SJCRH30 (cell line): ENCODE measurements at regions not wholly inside any gene's neighbourhood (a gene's known extent, or its start where the extent isn't known, plus 50 kb on each side); places are given as distances from the start of the nearest gene placed in this dataset.
A peak's percentile ranks its signal among the peaks of the same experiment; 100 is the strongest.

ENCODE experiments used
- DNase-seq, 2 experiments: peaks; one replicate each; pipeline ENCODE4 v3.0.0-alpha.2; 2015 to 2020
- H3K27ac ChIP-seq: fragments of 250-450 bp; sonication (Bioruptor Pico); 2 replicates; pipeline ENCODE4 v1.5.1; 2020; ENCODE audit warnings: mild to moderate bottlenecking, moderate library complexity
- H3K27me3 ChIP-seq: fragments of 250-450 bp; sonication (Bioruptor Pico); 2 replicates; pipeline ENCODE4 v1.5.1; 2020; ENCODE audit warnings: mild to moderate bottlenecking, moderate library complexity
- H3K36me3 ChIP-seq: fragments of 250-450 bp; sonication (Bioruptor Pico); 2 replicates; pipeline ENCODE4 v1.5.1; 2020; ENCODE audit warnings: mild to moderate bottlenecking, moderate library complexity
- H3K4me1 ChIP-seq: fragments of 250-450 bp; sonication (Bioruptor Pico); 2 replicates; pipeline ENCODE4 v1.5.1; 2020; ENCODE audit warnings: mild to moderate bottlenecking, moderate library complexity
- H3K4me3 ChIP-seq: fragments of 250-450 bp; sonication (Bioruptor Pico); 2 replicates; pipeline ENCODE4 v1.5.1; 2020; ENCODE audit warnings: mild to moderate bottlenecking, moderate library complexity
- H3K9me3 ChIP-seq: fragments of 250-450 bp; sonication (Bioruptor Pico); replicated peaks from 2 replicates; pipeline ENCODE4 v1.5.1; 2020; ENCODE audit warnings: mild to moderate bottlenecking, moderate library complexity

DNA sequence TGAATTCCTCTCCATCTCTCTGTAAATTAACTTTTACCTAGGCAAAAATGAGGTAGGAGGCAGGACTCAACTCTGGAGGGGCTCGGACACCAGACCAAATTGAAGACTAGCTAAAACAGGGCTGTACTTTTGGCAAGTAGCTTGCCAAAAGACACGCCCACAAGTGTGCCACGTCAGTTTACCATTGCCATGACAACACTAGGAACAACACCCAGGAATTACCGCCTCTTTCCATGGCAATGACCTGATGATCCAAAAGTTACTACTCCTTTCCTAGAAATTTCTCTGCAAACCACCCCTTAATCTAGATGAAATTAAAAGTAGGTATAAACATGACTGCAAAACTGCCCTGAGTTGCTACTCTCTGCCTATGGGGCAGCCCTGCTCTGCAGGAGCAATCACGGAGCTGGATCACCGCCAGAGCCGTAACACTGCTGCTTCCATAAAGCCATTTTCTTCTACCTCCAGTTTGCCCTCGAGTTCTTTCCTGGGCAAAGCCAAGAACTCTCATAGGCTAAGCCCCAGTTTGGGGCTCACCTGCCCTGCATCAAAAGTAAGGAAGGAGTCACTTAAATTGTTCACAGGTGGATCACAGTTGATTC, 66.0 kb upstream of the FAM136A start:
- Histone ChIP-seq H3K4me1 (no peaks in the 10 kb centered on the region), H3K36me3 (no peaks in the 10 kb centered on the region), H3K9me3 (no peaks in the 10 kb centered on the region), H3K27ac (no peak overlapping the region), H3K4me3 (no peak overlapping the region), H3K27me3 (no peaks in the 10 kb centered on the region)
- DNase-seq: peak; percentile 9 to 21

DNA sequence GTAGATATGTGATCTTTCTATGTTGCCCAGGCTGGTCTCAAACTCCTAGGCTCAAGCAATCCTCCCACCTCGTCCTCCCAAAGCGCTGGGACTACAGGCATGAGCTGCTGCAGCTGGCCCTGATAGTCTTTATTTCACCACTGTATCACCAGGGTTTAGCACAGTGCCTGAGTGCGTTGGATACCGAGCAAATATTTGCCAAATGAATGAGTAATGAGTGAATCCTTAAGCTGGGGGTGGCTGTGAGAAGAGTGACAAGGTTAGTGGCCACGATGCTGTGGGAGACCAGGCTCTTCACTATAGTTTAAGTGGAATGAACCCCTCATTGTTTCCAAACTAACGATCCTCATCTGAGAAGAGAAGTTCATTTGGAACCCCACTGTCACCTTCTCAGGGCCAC, 60.8 kb upstream of the FAM136A start:
- Histone ChIP-seq H3K36me3 (no peaks in the 10 kb centered on the region), H3K27ac (no peak overlapping the region), H3K9me3 (no peaks in the 10 kb centered on the region; the same call in 1 of the 2 replicates), H3K4me1 (peaks cover 4% of the 10 kb centered on the region), H3K27me3 (no peaks in the 10 kb centered on the region), H3K4me3 (no peak overlapping the region)
- DNase-seq: no peak

DNA sequence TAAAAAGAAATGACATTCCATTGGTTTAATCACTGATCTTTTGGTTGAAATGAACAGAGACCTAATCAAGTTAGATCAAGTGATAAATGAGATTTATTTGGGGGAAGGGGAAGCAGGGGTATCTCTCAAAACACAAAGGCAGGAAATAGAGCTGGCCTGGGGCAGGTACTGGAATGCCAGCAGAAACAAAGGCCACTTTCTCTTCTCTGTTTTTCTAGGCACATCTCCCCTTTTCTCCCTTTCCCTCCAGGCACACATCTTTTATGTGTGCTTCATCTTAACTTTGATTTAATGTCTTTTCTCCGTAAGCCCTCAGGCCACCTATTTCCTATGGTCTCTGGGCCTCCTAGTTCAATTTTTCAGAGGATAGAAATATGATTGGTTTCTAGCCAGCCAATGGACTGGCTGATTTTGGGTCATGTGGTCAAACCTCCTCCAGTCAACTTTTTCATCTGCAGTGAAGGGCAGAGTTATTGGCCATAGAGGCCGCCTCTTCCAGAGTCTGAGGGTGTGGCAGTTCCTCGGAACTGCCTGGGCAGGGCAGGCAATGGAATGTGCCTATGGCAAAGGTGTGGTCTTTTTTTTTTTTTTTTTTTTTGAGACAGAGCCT, 58.9 kb upstream of the FAM136A start:
- H3K4me1 ChIP-seq: peaks cover 12% of the 10 kb centered on the region
- no peaks in the 10 kb centered on the region for H3K27me3 ChIP-seq
- H3K36me3 ChIP-seq: no peaks in the 10 kb centered on the region
- peak in 1 of 2 experiments; percentile 20 for DNase-seq
- H3K9me3 ChIP-seq: no peaks in the 10 kb centered on the region; the same call in 1 of the 2 replicates
- no peak overlapping the region for H3K4me3 ChIP-seq
- H3K27ac ChIP-seq: no peak overlapping the region

DNA sequence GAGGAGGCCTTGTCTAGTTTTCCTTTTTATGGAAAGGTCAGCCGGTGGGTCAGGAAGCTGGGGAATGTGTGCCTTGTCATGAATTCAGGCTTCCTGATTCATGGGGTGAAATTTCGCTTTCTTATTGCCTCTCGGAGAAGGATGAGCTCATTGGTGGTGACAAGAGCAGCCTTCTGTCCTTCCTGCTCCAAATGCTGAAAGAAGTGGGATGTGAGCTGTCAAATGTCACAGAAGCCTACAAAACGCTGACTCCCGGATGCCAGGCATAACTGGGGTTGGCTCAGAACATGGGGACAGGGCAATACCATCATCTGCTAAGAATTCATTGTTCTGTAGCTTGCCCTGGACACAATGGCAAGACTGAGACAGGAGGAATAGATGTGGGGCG, 55.8 kb upstream of the FAM136A start:
- Histone ChIP-seq H3K9me3 (no peaks in the 10 kb centered on the region; the same call in 1 of the 2 replicates), H3K27ac (peak overlapping the region; percentile 64), H3K4me1 (peaks cover 12% of the 10 kb centered on the region), H3K27me3 (no peaks in the 10 kb centered on the region), H3K36me3 (no peaks in the 10 kb centered on the region), H3K4me3 (no peak overlapping the region)
- peak; percentile 52 to 59 for DNase-seq

DNA sequence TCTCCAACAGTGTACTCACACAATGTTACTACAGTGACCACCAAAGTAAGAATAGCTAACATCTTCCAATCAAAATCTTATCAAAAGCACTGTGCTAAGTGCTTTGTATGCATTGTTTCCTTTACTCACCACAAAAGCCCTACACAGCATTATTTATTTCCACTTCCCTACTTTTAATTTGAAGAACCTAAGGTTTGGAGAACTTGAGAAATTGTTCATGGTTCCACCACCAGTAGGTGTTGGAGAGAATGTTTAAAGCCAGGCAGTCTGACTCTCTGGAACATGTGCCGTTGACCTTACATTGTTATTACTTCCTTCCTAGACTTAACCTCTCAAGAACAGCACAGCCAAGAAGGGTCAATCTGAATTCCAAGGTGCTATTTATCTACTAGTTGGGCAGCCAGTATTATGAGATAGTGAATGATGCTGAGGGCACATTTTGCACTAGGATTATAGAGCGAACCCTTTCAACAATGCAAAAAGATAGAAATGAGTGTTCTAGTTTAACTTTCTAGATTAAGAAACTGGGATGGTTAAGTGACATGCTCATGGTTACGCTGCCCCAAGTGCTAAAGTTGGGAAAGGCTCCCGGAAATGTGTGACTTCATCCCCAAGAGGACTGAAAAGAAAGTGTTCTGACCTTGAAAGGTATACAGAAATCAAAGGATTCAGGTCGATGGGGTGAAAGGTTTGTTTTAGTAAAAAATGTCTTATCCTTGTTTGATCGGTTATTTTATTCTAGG, 55.2 kb upstream of the FAM136A start:
- H3K4me3 ChIP-seq: no peak overlapping the region
- H3K9me3 ChIP-seq: no peaks in the 10 kb centered on the region; the same call in 1 of the 2 replicates
- DNase-seq: peak in 1 of 2 experiments; percentile 16
- peaks cover 12% of the 10 kb centered on the region for H3K4me1 ChIP-seq
- H3K36me3 ChIP-seq: no peaks in the 10 kb centered on the region
- H3K27ac ChIP-seq: peak overlapping the region; percentile 64
- no peaks in the 10 kb centered on the region for H3K27me3 ChIP-seq

DNA sequence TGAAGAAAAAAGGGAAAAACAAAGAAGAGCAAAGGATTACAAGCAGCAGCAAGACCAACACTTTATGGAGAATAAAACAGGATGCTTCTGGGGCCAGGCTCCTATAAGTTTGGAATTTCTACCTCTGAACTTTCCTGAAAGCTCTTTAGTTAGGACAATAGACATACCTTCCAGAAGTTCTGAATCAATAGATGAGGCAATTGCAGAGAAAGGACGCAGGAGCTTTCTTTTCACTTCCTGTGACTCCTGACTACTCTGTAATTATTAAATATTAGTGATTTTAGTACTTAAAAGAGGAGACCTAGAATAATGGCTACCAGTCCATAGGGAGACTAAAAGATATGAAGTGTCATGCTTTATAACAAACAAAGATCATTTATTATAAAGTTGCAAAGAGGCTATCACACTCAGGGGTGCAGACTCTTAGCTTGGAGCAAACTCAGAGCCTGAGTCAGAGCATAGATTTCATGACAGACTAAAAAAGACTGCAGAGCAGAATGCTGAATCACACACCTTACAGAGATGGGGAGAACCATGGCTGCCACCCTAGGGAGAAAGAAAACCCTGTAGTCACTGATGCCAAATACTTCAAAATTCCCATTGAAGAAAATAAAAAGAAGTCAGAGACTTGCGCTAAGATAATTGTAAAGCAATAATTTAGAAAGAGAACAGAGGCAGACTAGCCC, 52.5 kb upstream of the FAM136A start:
- Histone ChIP-seq H3K4me3 (no peak overlapping the region), H3K4me1 (peaks cover 12% of the 10 kb centered on the region), H3K36me3 (no peaks in the 10 kb centered on the region), H3K27me3 (no peaks in the 10 kb centered on the region), H3K9me3 (no peaks in the 10 kb centered on the region), H3K27ac (no peak overlapping the region)
- no peak for DNase-seq
